GM23338 (cell line): ENCODE measurements at regions not wholly inside any gene's neighbourhood (a gene's known extent, or its start where the extent isn't known, plus 50 kb on each side); places are given as distances from the start of the nearest gene placed in this dataset.
"Not testable (repeated sequence)": the region's sequence is repeated elsewhere in the genome, so short reads cannot be mapped to it uniquely, and the experiment has no call there.

Source experiments
- CREB1 ChIP-seq: fragments of 250-450 bp; sonication (Bioruptor Pico); IDR thresholded peaks from 2 replicates; pipeline ENCODE4 v1.5.0; 2020; ENCODE audit warnings: low read depth, mild to moderate bottlenecking, moderate library complexity
- CTCF ChIP-seq, 2 experiments: fragments of 200-600 bp in 1 of 2; sonication (generic) in 1 of 2; conservative IDR thresholded peaks; 2 replicates each; pipeline versions ENCODE4 v1.5.1 to v1.6.1; 2016 to 2017; ENCODE audit warnings: antibody characterized with exemption in 2 of 2, low read depth in 2 of 2, mild to moderate bottlenecking in 2 of 2, moderate library complexity in 1 of 2
- ETS1 ChIP-seq: IDR thresholded peaks from 2 replicates; pipeline ENCODE4 v1.6.1; 2016; ENCODE audit warnings: antibody characterized with exemption
- EZH2 ChIP-seq: fragments of 200-600 bp; sonication (generic); IDR thresholded peaks from one replicate; pipeline ENCODE4 v1.8.0; 2017; ENCODE audit warnings: antibody characterized with exemption, mild to moderate bottlenecking, low read depth; ENCODE audit not compliant: unreplicated experiment
- EZH2phosphoT487 ChIP-seq: fragments of 200-600 bp; sonication (generic); IDR thresholded peaks from one replicate; pipeline ENCODE4 v1.8.1; 2018; ENCODE audit warnings: antibody characterized with exemption; ENCODE audit not compliant: unreplicated experiment
- JUNB ChIP-seq: IDR thresholded peaks from one replicate; pipeline ENCODE4 v1.6.1; 2016; ENCODE audit warnings: antibody characterized with exemption; ENCODE audit not compliant: unreplicated experiment
- NANOG ChIP-seq: IDR thresholded peaks from 2 replicates; pipeline ENCODE4 v1.6.1; 2016; ENCODE audit warnings: antibody characterized with exemption, borderline replicate concordance
- POLR2AphosphoS5 ChIP-seq: IDR thresholded peaks from 2 replicates; pipeline ENCODE4 v1.6.1; 2016; ENCODE audit warnings: antibody characterized with exemption, low read depth
- REST ChIP-seq: IDR thresholded peaks from one replicate; pipeline ENCODE4 v1.6.1; 2018; ENCODE audit warnings: antibody characterized with exemption; ENCODE audit not compliant: unreplicated experiment
- STAT1 ChIP-seq: IDR thresholded peaks from one replicate; pipeline ENCODE4 v1.6.1; 2016; ENCODE audit warnings: antibody characterized with exemption; ENCODE audit not compliant: unreplicated experiment
- ZNF114 ChIP-seq: fragments of 250-450 bp; sonication (Bioruptor Pico); IDR thresholded peaks from 2 replicates; pipeline ENCODE4 v1.5.0; 2020; ENCODE audit warnings: mild to moderate bottlenecking, moderate library complexity
- ZNF331 ChIP-seq: fragments of 250-450 bp; sonication (Bioruptor Pico); IDR thresholded peaks from 2 replicates; pipeline ENCODE4 v1.5.0; 2020; ENCODE audit warnings: low read depth, mild to moderate bottlenecking, moderate library complexity
- ZNF462 ChIP-seq: fragments of 250-450 bp; sonication (Bioruptor Pico); IDR thresholded peaks from 2 replicates; pipeline ENCODE4 v1.5.0; 2020; ENCODE audit warnings: mild to moderate bottlenecking, moderate library complexity

GRCh38 chr22:11608486-11608885 is 3919.5 kb upstream of the OR11H1 start:
- TF ChIP-seq CTCF (conservative IDR thresholded peaks at IDR 0.05; ENCODE audit: low read depth in 2 of 2); EZH2; EZH2phosphoT487; POLR2AphosphoS5; ETS1; JUNB; REST; ZNF114; STAT1; CREB1; ZNF331 (CRISPR knock-in tag); NANOG; ZNF462: not testable (repeated sequence)
